Hematopoietic multipotent progenitor cell (in vitro differentiated cells): ENCODE measurements at regions not wholly inside any gene's neighbourhood (a gene's known extent, or its start where the extent isn't known, plus 50 kb on each side); places are given as distances from the start of the nearest gene placed in this dataset.

Source experiments
- DNase-seq, 3 donors: peaks; one replicate each; pipeline ENCODE4 v3.0.0-alpha.2; 2011 to 2015; ENCODE audit warnings: low read depth in 2 of 3, low spot score in 2 of 3

DNA sequence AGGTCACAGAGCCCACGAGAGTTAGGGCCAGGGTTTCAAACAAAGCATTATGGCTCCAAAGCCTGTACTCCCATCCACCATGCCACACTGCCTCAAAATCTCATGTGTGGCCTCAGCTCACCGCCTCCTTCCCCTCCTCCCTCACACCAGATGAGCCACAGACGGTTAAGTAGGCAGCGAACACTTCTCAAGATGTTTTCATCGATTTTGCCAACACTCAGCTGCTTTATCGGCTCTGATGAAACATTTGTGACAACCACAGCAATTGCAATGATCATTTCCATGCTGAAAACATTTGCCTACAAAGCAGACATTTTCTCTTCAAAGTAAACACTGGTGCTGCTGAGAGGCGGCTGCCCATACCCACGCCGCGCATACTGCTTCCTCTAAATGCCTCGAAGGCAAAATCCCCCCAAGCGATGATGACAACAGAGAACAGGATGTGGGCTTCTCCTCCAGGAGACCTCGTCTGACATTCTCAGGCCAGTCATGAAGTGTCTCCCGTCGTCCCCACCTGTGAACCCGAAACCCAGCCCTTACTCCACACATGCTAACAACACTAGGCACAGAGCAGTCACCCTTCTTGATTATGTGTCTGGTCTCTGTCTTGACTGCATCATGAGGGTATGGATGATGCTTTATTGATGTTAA, 599.2 kb downstream of the SOX6 start:
- no peak for DNase-seq

DNA sequence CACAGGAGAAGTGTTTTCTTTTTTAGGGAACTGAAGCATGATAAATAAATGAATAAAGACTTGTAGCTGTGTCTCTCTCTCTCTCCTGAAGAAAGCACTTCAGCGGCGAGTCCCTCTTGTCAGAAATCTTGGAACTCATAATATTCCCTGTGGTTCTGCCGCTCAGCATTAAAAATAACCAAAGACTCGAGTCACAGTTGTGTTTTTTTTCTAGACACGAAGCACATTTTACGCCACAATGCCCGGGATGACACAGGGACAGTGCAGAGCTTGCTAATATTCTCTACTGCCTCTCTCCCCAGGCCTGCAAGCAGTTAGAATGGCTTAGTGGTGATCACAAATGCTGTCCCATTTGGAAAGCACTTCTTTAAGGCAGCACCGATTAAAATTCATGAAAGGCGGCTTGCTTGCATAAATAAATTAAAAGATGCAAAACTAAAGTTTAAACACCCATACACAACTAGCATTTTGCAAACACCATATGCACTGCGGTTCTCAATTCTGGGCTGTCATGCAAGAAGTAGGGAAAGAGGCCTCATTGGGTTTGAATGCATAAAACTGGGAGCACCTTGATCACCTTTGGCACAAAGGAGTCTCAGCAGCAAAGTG, 597.4 kb downstream of the SOX6 start:
- no peak for DNase-seq

- no peak for DNase-seq
These were observed 595.1 kb downstream of the SOX6 start for GRCh38 chr11:15761235-15761634.

- DNase-seq, result no peak
These were observed 592.0 kb downstream of the SOX6 start for GRCh38 chr11:15764326-15764725.

GRCh38 chr11:15764948-15765347, 591.4 kb downstream of the SOX6 start:
- no peak for DNase-seq

DNA sequence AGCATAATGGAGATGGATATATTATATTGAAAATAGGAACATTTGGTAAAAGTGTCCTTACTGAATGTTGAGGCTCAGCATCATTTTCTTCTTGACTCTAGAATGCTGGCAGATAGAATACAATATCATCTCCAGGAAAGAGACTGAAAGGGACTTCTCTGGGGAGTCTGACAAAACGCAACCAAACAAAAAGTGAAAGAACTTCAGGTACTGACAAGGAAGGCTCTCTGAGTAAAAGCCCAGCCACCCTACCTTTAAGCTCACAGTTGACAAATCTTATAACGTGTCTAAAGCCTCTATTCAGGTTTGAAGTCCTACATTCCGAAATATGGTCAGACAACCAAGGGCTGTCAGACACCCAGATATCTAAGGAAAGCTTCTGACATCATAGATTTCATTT, 590.8 kb downstream of the SOX6 start:
- no peak for DNase-seq

GRCh38 chr11:15768321-15768720, 588.0 kb downstream of the SOX6 start:
- DNase-seq, result no peak

GRCh38 chr11:15769203-15769602, 587.1 kb downstream of the SOX6 start:
- no peak for DNase-seq

DNA sequence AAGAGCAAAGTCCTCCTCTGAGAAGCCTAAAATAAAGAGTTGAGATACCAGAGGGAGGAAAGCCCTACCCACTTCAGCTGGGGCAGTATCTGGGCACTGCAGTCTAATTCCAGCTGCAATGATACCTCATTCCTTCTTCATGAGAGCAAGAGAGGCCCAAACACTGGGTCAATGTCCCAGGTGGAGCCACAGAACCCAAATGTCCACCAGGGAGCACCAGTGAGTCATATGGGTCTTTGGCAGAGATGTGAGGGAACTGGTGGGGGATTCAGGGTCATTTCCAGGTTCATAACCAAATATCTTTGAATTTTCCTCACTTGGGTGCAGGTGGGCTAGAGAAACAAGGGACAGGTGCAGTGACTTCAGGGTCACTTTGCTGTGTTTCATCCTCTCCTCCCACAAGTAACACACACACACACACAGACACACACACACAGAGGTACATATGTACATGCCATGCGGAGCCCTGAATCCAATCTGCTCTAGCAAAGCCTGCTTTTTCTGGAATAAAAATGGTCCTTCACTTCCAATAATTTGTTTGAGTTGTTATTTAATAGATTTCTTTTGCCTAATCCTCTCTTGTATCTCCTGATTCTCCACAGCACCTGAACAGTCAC, 585.4 kb downstream of the SOX6 start:
- DNase-seq, result peak in 2 of 3 donors; percentile 43 to 70

- DNase-seq, result no peak
These were observed 583.8 kb downstream of the SOX6 start for GRCh38 chr11:15772547-15772946.

DNA sequence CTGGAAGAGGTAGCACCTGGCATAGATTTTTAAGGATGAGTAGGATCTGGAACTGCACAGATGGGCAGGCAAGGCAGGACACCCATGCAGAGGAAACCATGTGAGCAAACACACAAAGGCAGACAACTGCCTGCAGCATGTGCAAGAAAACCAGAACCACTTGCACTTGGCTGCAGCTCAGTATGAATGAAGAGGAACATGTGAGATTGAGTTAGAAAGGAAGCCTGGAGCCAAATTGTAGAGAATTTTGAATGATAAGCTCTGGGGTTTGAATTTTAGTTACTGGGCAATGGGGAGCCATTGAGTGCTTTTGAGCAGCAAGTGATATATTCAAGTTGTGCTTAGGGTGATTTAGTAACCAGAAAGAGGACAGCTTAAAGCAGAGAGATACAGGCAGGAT, 583.4 kb downstream of the SOX6 start:
- no peak for DNase-seq

DNA sequence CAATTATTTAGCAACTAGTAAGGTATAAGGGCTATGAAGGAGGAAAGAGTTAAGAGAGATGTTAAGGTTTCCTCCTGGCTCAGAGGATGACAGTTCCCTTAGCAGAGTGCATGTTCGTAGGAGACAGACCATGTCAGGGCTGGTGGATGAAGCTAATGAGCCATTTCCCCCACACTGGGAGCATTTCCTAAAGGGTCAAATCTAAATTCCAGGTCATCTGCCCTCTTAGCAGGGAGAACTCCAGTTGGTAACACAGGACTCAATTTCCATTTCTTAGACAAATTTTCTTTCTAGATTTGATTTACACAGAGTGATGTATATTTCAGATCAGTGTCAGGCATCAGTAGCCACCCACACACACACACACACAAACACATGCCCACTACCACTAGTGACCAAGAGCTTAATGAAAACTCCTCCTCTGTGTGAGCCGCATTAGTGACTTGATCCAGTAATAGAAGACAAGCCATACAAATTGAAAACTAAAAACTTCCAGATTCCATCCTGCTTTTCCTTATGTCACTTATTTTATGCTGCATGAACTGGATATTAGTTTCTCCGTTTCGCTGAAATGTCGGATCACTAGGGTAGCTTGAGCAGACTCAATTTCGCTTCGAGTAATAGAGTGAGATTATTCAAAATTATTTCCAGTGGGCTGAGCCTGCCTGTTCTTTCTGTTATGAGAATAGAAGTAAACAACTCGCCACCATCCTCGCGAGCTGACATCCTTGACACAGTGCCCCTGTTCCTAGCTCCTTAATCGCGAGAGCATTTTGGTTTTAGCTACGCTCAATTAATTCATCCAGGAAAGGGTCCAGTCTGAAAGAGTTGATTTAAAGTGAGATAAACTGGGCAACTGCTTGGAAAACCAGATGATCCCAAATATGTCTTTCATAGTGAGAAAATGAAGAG, 582.6 kb downstream of the SOX6 start:
- DNase-seq, result no peak

DNA sequence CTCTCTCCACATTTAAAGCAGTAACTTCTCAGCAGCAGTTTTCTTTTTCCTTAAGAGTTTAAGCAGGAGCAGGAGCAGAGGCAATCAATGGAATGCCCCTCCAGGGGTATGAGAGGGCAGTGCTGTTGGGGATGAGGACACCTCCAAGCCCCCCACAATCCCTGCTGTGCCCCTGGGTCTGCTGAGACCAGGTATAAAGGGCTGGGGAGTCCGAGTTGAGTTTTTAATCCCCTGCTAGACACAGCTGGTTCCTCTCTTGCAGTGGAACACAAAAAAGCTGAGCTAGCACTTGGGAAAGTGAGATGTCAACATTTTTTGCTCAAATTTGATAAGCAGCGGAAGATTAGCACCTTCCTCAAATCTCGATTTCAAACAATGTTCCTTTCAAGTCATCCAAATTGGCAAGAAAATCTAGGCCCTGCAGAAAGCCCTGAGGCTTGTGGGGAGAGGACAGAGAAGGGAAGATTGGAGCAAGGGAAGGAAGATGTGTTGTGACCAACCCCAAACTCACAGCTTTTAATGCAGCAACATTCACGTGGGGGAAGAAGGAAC, 581.9 kb downstream of the SOX6 start:
- DNase-seq, result no peak

GRCh38 chr11:15775015-15775541, 581.3 kb downstream of the SOX6 start:
- peak in 1 of 3 donors; percentile 25 for DNase-seq

GRCh38 chr11:15775797-15776196, 580.5 kb downstream of the SOX6 start:
- DNase-seq, result no peak

DNA sequence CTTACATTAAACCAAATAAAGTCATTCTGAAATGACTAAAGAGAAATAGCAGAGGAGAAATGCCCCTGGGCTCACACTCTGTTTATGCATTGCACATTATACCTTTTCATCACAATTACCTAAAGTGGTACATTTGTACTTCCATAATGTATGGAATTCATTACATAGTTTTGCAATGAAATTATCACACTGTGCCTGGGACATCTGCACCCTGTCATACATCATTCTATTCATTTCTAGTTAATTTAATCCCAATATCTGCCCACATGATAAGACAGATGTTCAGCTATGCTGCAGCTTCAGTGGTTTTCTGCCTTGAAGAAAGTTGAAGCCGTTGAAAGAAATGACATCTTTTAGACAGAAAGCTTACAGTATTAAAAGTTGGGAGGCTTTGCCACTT, 580.0 kb downstream of the SOX6 start:
- DNase-seq, result no peak

DNA sequence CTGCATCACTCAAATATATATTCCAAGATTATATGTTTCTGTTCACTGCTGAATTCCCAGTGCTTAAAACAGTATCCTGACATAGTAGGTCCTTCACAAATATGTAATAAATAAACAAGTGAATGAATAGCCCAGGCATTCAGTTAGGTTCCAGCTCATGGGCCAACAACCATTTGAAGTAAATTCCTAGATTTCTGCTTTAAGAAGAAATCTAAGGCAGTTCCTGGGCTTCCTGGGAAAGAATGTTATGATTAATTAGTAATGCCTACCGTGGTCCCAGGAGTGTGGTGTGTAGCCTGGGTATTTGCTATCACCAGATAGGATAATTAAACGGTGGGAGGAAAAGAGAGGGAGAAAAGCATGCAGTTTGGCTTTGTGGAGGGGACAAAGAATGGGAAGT, 576.8 kb downstream of the SOX6 start:
- DNase-seq, result no peak

DNA sequence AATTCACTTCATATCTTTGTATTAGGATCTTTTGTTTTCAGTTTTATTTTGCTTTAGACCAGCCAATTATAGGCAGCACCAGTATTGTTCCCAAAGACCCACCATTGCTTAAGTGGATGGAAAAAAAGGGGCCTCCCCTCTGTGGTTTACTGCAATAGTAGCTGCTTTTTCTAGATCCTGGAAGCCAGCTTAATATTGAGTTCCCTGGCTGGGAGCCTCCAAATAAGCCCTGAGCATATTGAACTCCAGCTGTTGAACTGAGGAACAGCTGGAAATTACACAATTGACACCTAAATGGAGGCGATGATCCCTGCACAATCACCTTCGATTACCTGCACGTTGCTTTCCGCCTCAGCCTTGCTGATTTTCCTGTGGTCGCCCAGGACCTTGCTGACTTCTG, 576.0 kb downstream of the SOX6 start:
- DNase-seq, result no peak

GRCh38 chr11:15780837-15781236, 575.5 kb downstream of the SOX6 start:
- DNase-seq, result no peak

- no peak for DNase-seq
These were observed 572.7 kb downstream of the SOX6 start for GRCh38 chr11:15783619-15784018.
